ENCODE measurements at regions not wholly inside any gene's neighbourhood (a gene's known extent, or its start where the extent isn't known, plus 50 kb on each side); places are given as distances from the start of the nearest gene placed in this dataset.
A peak's percentile ranks its signal among the peaks of the same experiment; 100 is the strongest.

- H3K4me3 Mint-ChIP-seq (ENCODE audit: unreplicated experiment): no peak overlapping the region
- TF ChIP-seq CTCF (IDR thresholded peaks at IDR 0.05): no peak
- no peak for DNase-seq (ENCODE audit: low spot score)
- peaks cover 13% of the 10 kb centered on the region for H3K4me1 Mint-ChIP-seq (ENCODE audit: low read depth)
- H3K27ac Mint-ChIP-seq (ENCODE audit: unreplicated experiment): no peak overlapping the region
- peaks cover 9% of the 10 kb centered on the region for H3K9me3 Mint-ChIP-seq (ENCODE audit: low read depth)
- no peaks in the 10 kb centered on the region for H3K27me3 Mint-ChIP-seq (ENCODE audit: low read depth)
- H3K36me3 Mint-ChIP-seq (ENCODE audit: low read depth): no peaks in the 10 kb centered on the region
Measured at GRCh38 chr11:91802475-91802874, 422.1 kb upstream of the FAT3 start.

- H3K9me3 Mint-ChIP-seq (ENCODE audit: low read depth): no peaks in the 10 kb centered on the region
- H3K4me3 Mint-ChIP-seq (ENCODE audit: unreplicated experiment): no peak overlapping the region
- peak; percentile 83 for DNase-seq (ENCODE audit: low spot score)
- H3K27ac Mint-ChIP-seq (ENCODE audit: unreplicated experiment): no peak overlapping the region
- H3K36me3 Mint-ChIP-seq (ENCODE audit: low read depth): no peaks in the 10 kb centered on the region
- H3K27me3 Mint-ChIP-seq (ENCODE audit: low read depth): no peaks in the 10 kb centered on the region
- no peak for TF ChIP-seq CTCF (IDR thresholded peaks at IDR 0.05)
- peaks cover 22% of the 10 kb centered on the region for H3K4me1 Mint-ChIP-seq (ENCODE audit: low read depth)
Measured at GRCh38 chr11:91800208-91800914, 424.3 kb upstream of the FAT3 start.

- no peak overlapping the region for H3K4me3 Mint-ChIP-seq (ENCODE audit: unreplicated experiment)
- no peaks in the 10 kb centered on the region for H3K36me3 Mint-ChIP-seq (ENCODE audit: low read depth)
- no peaks in the 10 kb centered on the region for H3K27me3 Mint-ChIP-seq (ENCODE audit: low read depth)
- no peak overlapping the region for H3K27ac Mint-ChIP-seq (ENCODE audit: unreplicated experiment)
- no peak for DNase-seq (ENCODE audit: low spot score)
- no peak for TF ChIP-seq CTCF (IDR thresholded peaks at IDR 0.05)
- H3K4me1 Mint-ChIP-seq (ENCODE audit: low read depth): peaks cover 15% of the 10 kb centered on the region
- H3K9me3 Mint-ChIP-seq (ENCODE audit: low read depth): no peaks in the 10 kb centered on the region
Measured at GRCh38 chr11:91798240-91798639, 426.4 kb upstream of the FAT3 start.

- H3K9me3 Mint-ChIP-seq (ENCODE audit: low read depth): no peaks in the 10 kb centered on the region
- no peak overlapping the region for H3K27ac Mint-ChIP-seq (ENCODE audit: unreplicated experiment)
- TF ChIP-seq CTCF (IDR thresholded peaks at IDR 0.05): no peak
- peaks cover 15% of the 10 kb centered on the region for H3K4me1 Mint-ChIP-seq (ENCODE audit: low read depth)
- no peak for DNase-seq (ENCODE audit: low spot score)
- no peak overlapping the region for H3K4me3 Mint-ChIP-seq (ENCODE audit: unreplicated experiment)
- no peaks in the 10 kb centered on the region for H3K36me3 Mint-ChIP-seq (ENCODE audit: low read depth)
- no peaks in the 10 kb centered on the region for H3K27me3 Mint-ChIP-seq (ENCODE audit: low read depth)
Measured at GRCh38 chr11:91796999-91797398, 427.6 kb upstream of the FAT3 start.

GRCh38 chr11:91795139-91795887 is 429.3 kb upstream of the FAT3 start:
- Mint-ChIP-seq H3K9me3 (ENCODE audit: low read depth) (no peaks in the 10 kb centered on the region), H3K36me3 (ENCODE audit: low read depth) (no peaks in the 10 kb centered on the region), H3K27ac (ENCODE audit: unreplicated experiment) (peak overlapping the region; percentile 54), H3K4me1 (ENCODE audit: low read depth) (peaks cover 21% of the 10 kb centered on the region), H3K27me3 (ENCODE audit: low read depth) (no peaks in the 10 kb centered on the region), H3K4me3 (ENCODE audit: unreplicated experiment) (no peak overlapping the region)
- DNase-seq (ENCODE audit: low spot score): no peak
- no peak for TF ChIP-seq CTCF (IDR thresholded peaks at IDR 0.05)

All from chondrocyte (in vitro differentiated cells).